A673 (cell line): ENCODE measurements at regions not wholly inside any gene's neighbourhood (a gene's known extent, or its start where the extent isn't known, plus 50 kb on each side); places are given as distances from the start of the nearest gene placed in this dataset.
A peak's percentile ranks its signal among the peaks of the same experiment; 100 is the strongest.

Experiments
- BruUV-seq: library from RNA; stranded (reverse); fragments of 400-500 nt; replicated peaks from 2 replicates; lab custom pipeline; 2021; lab: Mats Ljungman, UMichigan
- CTCF ChIA-PET: fragments of 300-600 bp; sonication (Branson Sonifier 250); formaldehyde crosslinking; loops from one replicate; lab custom pipeline; 2022; ENCODE audit warnings: antibody characterized with exemption; lab: Charles Lee
- POLR2A ChIA-PET: fragments of 300-600 bp; sonication (Branson Sonifier 250); formaldehyde crosslinking; loops from one replicate; lab custom pipeline; 2022; ENCODE audit warnings: antibody characterized with exemption; ENCODE audit not compliant: low non-redundant PET; lab: Charles Lee
- DNase-seq: peaks from one replicate; pipeline ENCODE4 v3.0.0-alpha.2; 2015; ENCODE audit warnings: low spot score
- H3K27ac ChIP-seq: fragments of 200-600 bp; sonication (generic); 2 replicates; pipeline ENCODE4 v1.5.1; 2016; ENCODE audit warnings: mixed run types, low read depth, mild to moderate bottlenecking, mixed read lengths, antibody characterized with exemption, low read length; ENCODE audit not compliant: poor library complexity, severe bottlenecking
- H3K27me3 ChIP-seq: fragments of 200-600 bp; sonication (generic); replicated peaks from 2 replicates; pipeline ENCODE4 v1.6.1; 2017; ENCODE audit warnings: mixed run types, low read depth, mild to moderate bottlenecking, mixed read lengths, antibody characterized with exemption, low read length; ENCODE audit not compliant: insufficient read depth, poor library complexity
- H3K36me3 ChIP-seq: fragments of 200-600 bp; sonication (generic); 2 replicates; pipeline ENCODE4 v1.6.1; 2016; ENCODE audit warnings: mixed run types, mild to moderate bottlenecking, mixed read lengths, antibody characterized with exemption, low read length; ENCODE audit not compliant: insufficient read depth, poor library complexity, severe bottlenecking
- H3K4me1 ChIP-seq: fragments of 200-600 bp; sonication (generic); 2 replicates; pipeline ENCODE4 v1.6.1; 2017; ENCODE audit warnings: mixed run types, mild to moderate bottlenecking, mixed read lengths, antibody characterized with exemption, low read length; ENCODE audit not compliant: insufficient read depth, poor library complexity, severe bottlenecking
- H3K4me3 ChIP-seq: fragments of 200-600 bp; sonication (generic); 2 replicates; pipeline ENCODE4 v1.5.1; 2016; ENCODE audit warnings: low read depth, mixed run types, mild to moderate bottlenecking, mixed read lengths, low read length; ENCODE audit not compliant: poor library complexity, severe bottlenecking
- H3K9me3 ChIP-seq: fragments of 200-600 bp; sonication (generic); 2 replicates; pipeline ENCODE4 v1.6.1; 2016; ENCODE audit warnings: mixed run types, low read depth, mild to moderate bottlenecking, mixed read lengths, antibody characterized with exemption, low read length; ENCODE audit not compliant: poor library complexity, severe bottlenecking
- EZH2 ChIP-seq: fragments of 200-600 bp; sonication (generic); IDR thresholded peaks from 2 replicates; pipeline ENCODE4 v1.6.1; 2017; ENCODE audit warnings: borderline replicate concordance, low read depth, mild to moderate bottlenecking, mixed read lengths, antibody characterized with exemption, low read length; ENCODE audit not compliant: poor library complexity, severe bottlenecking
- intact Hi-C: fragments of 100-400 bp; cut with micrococcal nuclease; formaldehyde crosslinking; loops from one replicate; pipeline ENCODE4 v1.10.0; 2022; ENCODE audit not compliant: unreplicated experiment
- TF ChIP-seq, protein P1 (sequence below): fragments of 300-800, 200-600 bp; sonication (generic); conservative IDR thresholded peaks from 2 replicates; pipeline ENCODE4 v1.5.1; 2017; ENCODE audit warnings: low read depth, mild to moderate bottlenecking, antibody characterized with exemption, low read length, moderate library complexity, mixed read lengths

- ChIA-PET CTCF (interaction anchor here (0.6 to 1.2 kb wide), 7 partner anchors 22 to 664 kb away, joined by 3 to 7 read pairs (median 5); no protein-coding TSS in a partner anchor), POLR2A (no interaction called here)
- DNase-seq: peak; percentile 70
- intact Hi-C loops: loop anchor here (2.0 to 5.0 kb wide), 2 partner anchors 229 to 652 kb away; no protein-coding TSS in a partner anchor
- Histone ChIP-seq H3K27me3 (no peaks in the 10 kb centered on the region), H3K9me3 (no peaks in the 10 kb centered on the region), H3K36me3 (no peaks in the 10 kb centered on the region), H3K27ac (no peak overlapping the region), H3K4me3 (no peak overlapping the region), H3K4me1 (peaks cover 35% of the 10 kb centered on the region)
- no peak for TF ChIP-seq EZH2
- TF ChIP-seq, protein P1, sequence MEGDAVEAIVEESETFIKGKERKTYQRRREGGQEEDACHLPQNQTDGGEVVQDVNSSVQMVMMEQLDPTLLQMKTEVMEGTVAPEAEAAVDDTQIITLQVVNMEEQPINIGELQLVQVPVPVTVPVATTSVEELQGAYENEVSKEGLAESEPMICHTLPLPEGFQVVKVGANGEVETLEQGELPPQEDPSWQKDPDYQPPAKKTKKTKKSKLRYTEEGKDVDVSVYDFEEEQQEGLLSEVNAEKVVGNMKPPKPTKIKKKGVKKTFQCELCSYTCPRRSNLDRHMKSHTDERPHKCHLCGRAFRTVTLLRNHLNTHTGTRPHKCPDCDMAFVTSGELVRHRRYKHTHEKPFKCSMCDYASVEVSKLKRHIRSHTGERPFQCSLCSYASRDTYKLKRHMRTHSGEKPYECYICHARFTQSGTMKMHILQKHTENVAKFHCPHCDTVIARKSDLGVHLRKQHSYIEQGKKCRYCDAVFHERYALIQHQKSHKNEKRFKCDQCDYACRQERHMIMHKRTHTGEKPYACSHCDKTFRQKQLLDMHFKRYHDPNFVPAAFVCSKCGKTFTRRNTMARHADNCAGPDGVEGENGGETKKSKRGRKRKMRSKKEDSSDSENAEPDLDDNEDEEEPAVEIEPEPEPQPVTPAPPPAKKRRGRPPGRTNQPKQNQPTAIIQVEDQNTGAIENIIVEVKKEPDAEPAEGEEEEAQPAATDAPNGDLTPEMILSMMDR: peak; percentile 72
- no TSS peak for BruUV-seq
These were observed 255.2 kb downstream of the NR2F2 start for GRCh38 chr15:96585484-96586386.

DNA sequence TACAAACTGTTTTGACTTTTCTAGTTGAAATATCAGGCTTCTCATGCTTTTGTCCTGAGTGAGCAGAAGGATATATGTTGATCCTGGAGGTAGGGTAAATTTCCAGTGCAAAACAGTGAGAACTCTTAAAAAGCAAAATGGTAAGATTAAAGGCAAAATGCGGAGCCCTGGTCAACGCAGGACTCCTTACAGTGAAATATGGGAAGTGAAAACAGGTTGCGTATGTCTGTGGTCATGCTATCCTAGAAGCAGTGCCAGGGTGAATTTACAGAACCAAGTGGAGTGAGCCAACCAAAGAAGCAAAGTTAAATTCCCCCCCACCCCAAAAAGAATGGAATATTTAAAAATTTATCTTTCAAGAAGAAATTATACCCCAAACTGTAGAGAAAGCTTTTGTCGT lies 256.4 kb downstream of the NR2F2 start:
- no TSS peak for BruUV-seq
- no peaks in the 10 kb centered on the region for H3K9me3 ChIP-seq
- no peak overlapping the region for H3K4me3 ChIP-seq
- intact Hi-C loops: loop anchor here (5.0 kb wide), 1 partner anchor 650 kb away; no protein-coding TSS in a partner anchor
- TF ChIP-seq, protein P1: no peak
- no peak for TF ChIP-seq EZH2
- CTCF ChIA-PET: no interaction called here
- peaks cover 35% of the 10 kb centered on the region for H3K4me1 ChIP-seq
- no peaks in the 10 kb centered on the region for H3K36me3 ChIP-seq
- no peaks in the 10 kb centered on the region for H3K27me3 ChIP-seq
- POLR2A ChIA-PET: no interaction called here
- no peak for DNase-seq
- no peak overlapping the region for H3K27ac ChIP-seq

GRCh38 chr15:96589864-96590263 lies 259.4 kb downstream of the NR2F2 start:
- H3K27me3 ChIP-seq: no peaks in the 10 kb centered on the region
- BruUV-seq: no TSS peak
- CTCF ChIA-PET: no interaction called here
- H3K4me3 ChIP-seq: no peak overlapping the region
- TF ChIP-seq, protein P1: no peak
- H3K9me3 ChIP-seq: no peaks in the 10 kb centered on the region
- intact Hi-C loops: loop anchor here (5.0 kb wide), 1 partner anchor 647 kb away; no protein-coding TSS in a partner anchor
- peaks cover 19% of the 10 kb centered on the region for H3K4me1 ChIP-seq
- H3K36me3 ChIP-seq: no peaks in the 10 kb centered on the region
- H3K27ac ChIP-seq: no peak overlapping the region
- DNase-seq: no peak
- POLR2A ChIA-PET: no interaction called here
